NK-92 treated with Interleukin-12 subunit alpha and Interleukin-12 subunit beta, amount 100 ng/mL, for 24 hours (cell line): ENCODE measurements at regions not wholly inside any gene's neighbourhood (a gene's known extent, or its start where the extent isn't known, plus 50 kb on each side); places are given as distances from the start of the nearest gene placed in this dataset.

Experiments used
- DNase-seq: peaks from one replicate; lab custom pipeline; 2025; lab: John Stamatoyannopoulos, UW

DNA sequence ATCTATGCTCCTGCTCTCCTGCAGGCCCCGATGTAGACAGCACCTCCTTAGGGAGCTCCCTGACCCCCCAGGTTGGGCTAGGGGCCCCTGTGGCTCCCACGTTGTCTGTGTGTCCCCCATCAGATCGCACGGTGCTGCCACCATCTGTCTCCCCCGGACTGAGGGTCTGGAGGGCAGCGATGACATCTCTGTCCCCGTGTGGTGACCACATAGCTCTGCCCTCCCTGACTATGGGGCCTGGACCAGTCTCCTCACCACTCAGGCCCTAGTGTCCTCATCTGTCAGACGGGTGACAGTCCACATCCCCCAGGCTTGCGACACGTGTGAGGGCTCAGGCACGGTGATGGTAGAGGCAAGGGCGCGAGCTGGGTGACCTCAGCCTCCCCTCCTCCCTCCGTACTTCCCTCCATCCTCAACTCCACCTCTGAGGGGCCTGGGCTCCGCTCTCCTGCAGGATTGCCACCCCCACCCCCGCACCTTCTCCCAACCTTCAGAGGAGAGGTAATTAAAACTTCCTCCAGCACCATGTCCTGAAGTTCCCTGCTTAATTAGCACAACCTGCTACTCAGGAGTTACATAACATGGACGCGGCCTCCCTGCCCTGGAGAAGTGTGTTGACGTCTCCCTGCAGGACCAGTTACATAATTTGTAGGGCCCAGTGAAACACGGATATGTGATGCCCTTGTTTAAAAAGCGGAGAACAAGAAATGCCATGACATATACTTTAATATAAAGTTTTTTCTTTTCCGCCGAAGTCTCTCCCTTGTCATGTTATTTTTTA lies 288.2 kb downstream of the PTPRU start:
- DNase-seq = no peak

DNA sequence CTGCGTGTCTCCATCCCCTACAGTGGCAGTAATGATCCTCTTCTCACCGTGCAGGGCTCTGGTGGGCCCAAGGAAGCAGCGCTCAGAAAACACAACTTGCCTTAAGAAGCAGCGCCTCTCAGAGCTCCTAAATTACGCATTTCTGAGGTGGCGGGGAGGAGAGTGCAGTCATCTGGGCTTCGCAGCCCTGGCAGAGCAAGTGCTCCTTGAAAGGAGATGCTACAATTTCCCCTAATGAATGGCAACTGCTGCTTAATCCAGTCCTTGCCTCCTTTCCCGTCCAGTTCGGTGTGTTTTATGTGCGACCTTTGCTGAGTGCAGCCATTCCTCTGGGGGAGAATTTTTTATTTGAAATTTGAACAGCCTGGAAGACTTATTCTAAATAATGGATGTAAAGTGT lies 287.3 kb downstream of the PTPRU start:
- no peak for DNase-seq

DNA sequence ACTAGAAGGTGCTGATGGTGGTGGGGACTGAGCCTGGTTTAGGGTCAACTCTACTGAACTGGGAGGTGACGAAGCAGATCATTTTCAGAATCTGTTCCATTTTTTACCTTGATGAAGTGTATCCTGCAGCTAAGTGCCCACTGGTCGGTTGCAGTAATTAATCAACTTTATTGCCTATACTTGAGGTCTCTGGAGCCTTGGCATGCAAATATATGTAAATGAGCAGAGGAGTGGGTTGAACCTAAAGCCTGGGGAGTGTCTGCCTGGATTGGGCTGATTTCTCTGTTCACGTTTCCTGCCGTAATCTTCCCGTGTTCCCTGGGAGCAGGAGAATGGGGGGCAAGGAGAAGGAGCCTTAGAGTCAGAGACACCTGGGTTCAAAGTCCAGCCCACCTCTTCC lies 286.8 kb downstream of the PTPRU start:
- DNase-seq = no peak

GRCh38 chr1:29521811-29522580 lies 285.7 kb downstream of the PTPRU start:
- no peak for DNase-seq

DNA sequence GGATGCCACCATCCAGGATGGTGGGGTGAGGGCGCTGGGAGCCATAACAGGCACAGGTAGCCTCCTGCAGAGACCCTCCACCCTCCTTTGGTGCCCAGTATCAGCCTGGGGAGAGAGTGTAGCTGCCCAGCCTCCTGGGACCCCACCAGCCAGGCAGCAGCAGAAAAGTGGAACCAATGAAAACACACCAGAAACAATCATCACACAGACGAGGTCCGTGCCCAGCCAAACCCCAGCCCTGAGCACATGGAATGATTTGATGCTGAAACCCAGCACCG lies 285.1 kb downstream of the PTPRU start:
- no peak for DNase-seq

DNA sequence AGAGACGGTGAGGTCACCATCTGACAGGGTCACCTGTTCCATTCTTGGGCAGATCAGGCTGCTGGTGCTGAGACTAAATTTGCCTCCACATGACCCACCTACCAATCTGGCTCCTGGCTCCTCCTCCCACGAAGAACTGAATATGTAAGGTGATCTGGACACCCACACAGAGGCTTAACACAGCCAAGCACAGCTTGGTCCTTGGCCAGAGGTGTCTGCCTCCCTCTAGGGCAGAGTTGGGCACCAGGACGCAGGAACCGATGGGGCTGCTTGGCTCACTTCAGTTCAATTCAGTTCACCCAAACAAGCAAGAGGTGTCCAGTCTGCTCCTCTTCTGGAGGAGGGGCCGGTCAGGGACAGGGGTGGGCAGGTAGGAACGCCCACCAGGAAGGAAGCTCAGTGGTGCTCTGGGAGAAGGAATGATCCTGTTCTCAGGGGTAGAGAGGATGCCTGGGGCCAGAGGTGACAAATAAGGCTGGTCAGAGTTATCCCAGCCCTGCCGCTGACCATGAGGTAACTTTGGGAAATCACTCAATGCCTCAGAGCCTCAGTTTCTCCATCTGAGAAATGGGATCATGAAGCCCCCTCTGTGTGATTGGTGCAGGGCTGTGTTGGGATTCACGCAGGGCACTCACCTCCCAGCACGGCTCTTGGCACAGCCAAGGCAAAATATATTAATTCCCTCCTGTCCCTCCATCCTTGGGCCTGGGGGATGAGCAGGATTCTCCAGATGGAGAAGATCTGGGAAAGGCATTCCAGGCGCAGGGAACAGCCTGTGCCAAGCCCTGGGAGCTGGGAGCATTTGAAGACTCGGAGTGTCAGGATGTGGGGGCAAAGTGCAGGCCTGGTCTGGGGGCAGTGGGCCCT lies 284.5 kb downstream of the PTPRU start:
- DNase-seq = no peak

DNA sequence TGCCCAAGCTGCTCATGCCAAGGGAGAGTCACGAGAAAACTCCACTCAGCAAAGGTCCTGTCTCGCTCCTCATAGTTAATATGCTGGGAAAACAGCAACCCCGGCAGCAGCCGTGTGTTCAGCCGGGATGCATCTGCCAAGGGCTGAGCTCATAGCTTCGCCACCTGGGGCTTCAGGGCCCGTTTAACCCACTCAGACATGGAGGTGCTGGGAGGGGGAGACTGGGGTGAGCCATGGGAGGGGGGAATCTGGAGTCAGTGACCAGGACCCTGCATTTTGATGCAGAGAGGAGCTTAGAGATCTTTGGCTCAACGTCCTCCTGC lies 283.4 kb downstream of the PTPRU start:
- DNase-seq = no peak

GRCh38 chr1:29519108-29519787 lies 282.9 kb downstream of the PTPRU start:
- DNase-seq = no peak

DNA sequence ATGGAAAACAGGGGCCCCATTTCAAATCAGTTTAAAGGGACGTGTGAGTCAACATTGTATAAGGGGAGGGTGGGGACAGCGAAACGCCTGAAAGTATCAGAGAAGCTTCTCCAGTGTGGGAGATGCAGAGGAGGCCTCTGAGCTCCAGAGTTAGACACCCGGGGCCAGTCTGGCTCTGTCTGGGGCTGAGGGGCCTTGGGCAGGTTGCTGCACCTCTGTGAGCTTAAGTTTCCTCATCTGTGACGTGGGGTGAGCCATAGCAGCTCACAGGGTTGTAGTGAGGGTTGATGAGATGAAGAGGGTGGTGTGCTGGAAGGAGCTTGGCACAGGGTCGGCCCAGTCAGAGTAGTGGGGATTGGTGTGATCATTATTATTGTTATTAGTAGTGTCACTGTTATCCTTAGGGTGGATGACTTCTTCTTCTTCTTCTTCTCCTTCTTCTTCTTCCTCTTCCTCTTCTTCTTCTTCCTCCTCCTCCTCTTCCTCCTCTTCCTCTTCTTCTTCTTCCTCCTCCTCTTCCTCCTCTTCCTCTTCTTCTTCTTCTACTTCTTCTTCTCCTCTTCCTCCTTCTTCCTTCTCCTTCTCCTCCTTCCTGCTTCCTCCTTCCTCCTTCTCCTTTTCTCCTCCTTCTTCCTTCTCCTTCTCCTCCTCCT lies 282.0 kb downstream of the PTPRU start:
- DNase-seq = no peak

- DNase-seq = no peak
Measured at GRCh38 chr1:29517251-29518086, 281.1 kb downstream of the PTPRU start.

DNA sequence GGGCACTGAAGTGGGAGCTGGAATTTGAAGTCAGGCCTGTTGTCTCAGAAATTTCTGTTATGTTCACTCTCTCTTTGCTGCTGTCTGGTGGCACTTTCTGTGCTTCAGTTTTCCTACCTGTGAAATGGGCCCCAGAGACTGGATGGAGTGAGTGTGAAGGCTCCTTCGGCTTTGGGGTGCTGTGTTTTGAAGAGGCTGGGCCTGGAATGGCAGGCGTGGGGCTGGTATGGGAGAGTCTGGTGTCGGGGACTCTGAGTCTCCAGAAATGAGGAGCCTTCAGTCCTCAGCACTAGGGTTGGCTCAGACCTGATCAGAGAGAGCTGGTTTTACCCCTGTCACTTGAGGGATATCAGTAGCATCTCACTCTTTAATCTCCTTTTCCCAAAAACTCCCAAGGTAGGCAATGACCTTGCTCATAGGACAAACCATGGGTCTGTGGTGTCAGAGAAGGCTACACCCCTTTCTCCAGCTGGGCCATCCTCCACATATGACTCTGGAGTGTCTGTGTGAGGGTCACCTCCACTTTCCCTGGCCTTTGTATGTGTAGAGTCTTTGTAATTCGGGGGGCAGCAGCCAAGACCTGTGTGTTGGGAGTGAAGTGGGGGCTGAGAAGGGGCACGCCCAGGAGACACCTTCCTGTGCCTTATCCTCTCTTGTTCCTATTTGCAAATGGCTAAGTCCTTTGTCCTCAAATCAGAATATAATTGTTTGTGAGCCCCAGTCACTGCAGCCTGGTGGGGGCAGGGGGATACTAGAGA lies 279.9 kb downstream of the PTPRU start:
- no peak for DNase-seq

DNA sequence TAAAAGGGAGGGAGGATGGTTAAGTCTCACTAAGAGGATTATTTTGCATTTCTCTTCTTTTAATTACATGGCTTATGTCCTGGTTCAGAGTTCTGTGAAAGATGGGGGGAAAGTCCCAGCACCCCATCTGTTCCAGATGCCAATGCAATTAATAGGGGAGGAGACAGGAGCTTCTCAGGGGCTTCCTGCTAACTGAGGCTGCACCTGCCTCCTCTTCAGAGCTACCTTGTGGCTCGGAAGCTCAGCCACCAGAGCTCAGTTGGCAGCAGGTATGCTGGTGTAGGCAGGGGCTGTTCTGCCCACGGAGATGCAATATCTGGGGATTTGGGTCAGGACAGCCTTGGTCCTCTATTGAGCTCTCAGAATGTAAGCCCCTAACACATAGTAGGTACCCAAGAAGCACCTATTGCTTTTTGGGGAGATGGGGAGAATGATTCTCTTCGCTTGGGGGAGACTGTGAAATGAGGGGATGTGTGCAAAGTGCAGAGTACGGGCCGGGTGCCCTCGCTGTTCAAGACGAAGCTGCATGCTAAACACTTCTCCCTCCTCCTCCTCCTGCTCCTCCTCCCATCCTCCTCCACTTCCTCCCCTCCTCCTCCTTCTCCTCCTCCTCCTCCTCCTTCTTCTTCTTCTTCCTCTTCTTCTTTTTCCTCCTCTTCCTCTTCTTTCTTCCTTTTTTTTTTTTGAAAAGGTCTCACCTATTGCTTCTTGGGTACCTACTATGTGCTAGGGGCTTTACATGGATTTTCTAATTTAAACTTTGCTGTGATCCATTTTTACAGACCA lies 279.0 kb downstream of the PTPRU start:
- no peak for DNase-seq

DNA sequence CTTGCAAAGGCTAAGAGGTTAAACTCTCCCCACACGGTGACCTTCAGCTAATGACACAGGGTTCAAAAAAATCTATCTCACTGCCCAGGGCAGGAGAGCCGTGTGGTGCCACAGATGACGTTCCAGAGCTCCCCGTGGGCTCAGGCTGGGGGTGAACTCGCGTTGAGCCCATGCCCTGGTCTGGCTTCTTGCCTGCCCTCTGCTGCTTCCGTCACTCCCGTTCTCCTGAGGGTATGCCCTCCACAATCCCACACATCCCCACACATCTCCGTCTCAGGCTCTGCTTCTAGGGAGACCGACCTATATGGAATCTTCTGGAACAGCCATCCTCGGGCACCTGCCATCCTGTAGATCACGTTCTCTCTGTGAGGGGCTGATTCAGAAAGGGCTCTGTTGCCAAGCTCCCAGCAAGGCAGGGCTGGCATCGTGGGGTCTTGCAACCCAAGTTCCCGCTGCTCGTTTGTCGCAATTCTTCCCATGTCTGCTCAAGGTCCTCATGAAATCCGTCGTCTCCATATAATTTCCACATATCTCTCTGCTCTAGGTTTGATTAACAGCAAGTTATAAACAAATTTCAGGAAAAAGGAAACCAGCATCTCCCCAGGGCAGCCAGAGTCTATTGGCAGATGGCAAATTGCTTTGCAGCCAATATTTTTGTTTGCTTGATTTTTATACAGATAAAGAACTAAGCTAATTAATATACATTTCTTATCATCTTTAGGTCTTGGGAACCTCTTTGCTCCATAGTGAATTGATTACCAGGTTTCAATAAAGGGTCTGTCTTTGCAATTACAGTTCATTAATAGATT lies 278.2 kb downstream of the PTPRU start:
- DNase-seq = no peak

DNA sequence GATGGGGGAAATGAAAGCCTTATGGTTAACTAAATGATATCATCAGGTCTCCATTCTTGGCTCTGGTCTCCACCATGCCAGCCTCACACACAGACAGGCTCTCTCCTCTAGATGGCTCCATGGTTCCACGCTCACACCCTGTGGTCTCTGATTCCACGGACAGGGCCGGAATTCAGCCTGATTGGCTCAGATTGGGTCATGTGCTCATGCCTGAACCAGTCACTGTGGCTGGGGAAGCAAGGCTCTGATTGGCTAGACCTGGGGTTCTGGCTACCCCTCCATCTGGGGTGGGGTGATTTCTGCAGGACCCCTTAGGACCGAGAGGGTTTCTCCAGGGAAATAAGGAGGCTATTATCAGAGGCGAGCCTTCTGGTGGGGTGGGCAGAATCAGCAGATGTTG lies 277.0 kb downstream of the PTPRU start:
- DNase-seq = peak; percentile 33

GRCh38 chr1:29511436-29511835 lies 275.1 kb downstream of the PTPRU start:
- DNase-seq = no peak

DNA sequence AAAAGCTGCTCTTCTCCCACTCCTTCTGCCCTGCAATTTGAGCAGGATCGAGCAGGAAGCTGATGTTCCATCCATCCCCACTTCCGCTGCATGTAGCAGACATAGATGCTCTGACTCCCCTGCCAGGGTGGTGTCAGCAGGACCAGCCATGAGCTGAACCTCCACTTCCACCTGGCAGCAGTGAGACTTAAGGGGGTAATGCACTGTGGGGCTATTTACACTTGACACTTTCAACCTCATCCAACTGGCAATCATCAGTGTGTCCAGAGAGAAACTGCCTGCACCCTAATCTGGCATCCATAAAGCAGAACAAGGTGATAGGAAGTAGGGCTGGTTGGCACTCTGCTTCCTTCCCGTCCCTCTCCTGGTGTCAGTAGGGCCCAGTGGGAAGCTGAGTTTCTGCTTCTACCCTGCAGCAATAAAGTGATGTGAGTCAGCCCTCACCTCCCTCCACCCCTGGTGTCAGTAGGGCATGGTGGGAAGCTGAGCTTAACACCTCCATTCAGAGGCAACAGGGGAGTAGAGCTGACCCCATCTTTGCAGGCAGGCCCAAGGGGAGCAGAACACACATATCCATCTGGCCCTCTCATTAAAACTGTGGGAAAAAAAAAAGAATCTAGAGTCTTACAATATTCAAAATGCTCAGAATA lies 272.3 kb downstream of the PTPRU start:
- no peak for DNase-seq

DNA sequence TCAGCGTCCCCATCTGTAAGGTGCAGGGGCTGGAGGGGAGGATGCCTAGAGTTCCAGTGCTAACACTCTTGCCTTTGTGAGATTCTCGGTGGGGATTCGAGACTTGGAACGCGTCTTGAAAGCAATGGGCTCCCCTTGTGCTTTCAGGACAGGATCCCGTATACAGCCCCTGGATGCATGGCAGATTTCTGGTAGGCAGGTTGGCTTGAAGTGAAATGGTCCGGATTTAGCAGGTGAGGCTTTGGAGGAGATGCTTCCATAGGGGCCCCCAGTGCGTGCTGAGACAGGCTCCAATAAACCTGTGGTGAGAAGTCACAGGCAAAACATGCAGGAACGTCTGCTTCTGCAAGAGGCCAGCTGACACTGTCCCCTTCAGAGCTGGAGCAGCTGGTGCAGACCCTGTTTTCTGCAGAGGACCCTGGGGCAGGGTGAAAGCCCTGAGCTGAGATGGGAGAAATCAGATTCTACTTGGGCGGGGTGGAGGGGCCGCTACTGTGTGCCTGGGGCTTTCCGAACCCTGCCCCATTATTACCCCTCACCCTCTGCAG lies 270.4 kb downstream of the PTPRU start:
- DNase-seq = no peak
